ENCODE measurements at regions not wholly inside any gene's neighbourhood (a gene's known extent, or its start where the extent isn't known, plus 50 kb on each side); places are given as distances from the start of the nearest gene placed in this dataset.

DNA sequence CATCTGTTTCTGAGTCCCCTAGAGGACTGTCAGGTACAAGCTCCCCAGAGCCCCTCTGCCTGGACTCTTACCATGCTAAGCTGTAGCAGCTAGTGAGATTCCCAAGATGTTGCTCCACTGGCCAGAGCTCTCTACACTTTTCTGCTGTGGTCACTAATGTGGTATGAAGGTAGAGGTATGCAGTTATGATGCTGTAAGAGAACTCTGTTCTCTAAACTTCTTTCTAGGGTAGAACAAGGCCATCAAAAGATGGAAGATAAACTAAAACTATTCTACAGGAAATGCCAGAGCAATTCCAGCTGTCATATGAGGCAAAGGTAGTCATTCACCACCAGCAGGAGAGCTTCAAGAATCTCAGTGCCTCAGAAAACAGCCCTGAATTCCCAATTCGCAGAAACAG, 517.4 kb upstream of the ARRDC4 start:
- no peak for DNase-seq (ENCODE audit: low spot score in 2 of 2)
- WGBS, 2 donors: 63 to 70% methylated on average over 1 of the region's 1 CpG
- H3K9me3 ChIP-seq: peaks cover 0 to 2% (median 0%) of the 10 kb centered on the region in 4 donors
- no peaks in the 10 kb centered on the region for H3K27me3 ChIP-seq
- H3K36me3 ChIP-seq: no peaks in the 10 kb centered on the region
- no peak overlapping the region for H3K4me3 ChIP-seq
- no peaks in the 10 kb centered on the region for H3K4me1 ChIP-seq
- H3K27ac ChIP-seq: no peak overlapping the region
- TF ChIP-seq EP300 (IDR thresholded peaks at IDR 0.05): no peak
- no peak for TF ChIP-seq CTCF (IDR thresholded peaks at IDR 0.05)
- no peak for TF ChIP-seq POLR2A (IDR thresholded peaks at IDR 0.05)

DNA sequence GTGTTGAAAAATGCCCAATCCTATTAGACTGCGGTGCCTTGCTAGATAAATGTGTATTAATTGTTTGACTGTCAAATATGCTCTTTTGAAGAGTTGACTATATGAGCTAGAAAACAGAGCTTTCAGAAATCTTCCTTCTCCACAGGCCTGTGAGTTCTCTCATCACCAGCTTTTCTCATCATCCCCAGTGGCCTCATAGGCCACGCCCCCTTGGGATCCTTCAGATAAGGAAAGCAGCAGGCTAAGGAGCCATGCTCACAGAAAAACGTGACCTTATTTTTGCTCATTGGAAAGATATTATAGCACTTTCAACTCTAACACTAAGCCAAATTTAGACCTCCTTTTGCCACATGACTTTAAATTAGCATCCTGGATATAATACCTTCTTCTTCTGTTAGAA, 514.4 kb upstream of the ARRDC4 start:
- Histone ChIP-seq H3K9me3 (peaks cover 0 to 11% (median 0%) of the 10 kb centered on the region in 4 donors), H3K27me3 (no peaks in the 10 kb centered on the region), H3K4me1 (no peaks in the 10 kb centered on the region), H3K4me3 (no peak overlapping the region), H3K27ac (no peak overlapping the region), H3K36me3 (no peaks in the 10 kb centered on the region)
- no peak for DNase-seq (ENCODE audit: low spot score in 2 of 2)
- 77 to 80% methylated on average over 3 of the region's 3 CpGs for WGBS, 2 donors
- no peak for TF ChIP-seq EP300 (IDR thresholded peaks at IDR 0.05)
- no peak for TF ChIP-seq POLR2A (IDR thresholded peaks at IDR 0.05)
- TF ChIP-seq CTCF (IDR thresholded peaks at IDR 0.05): no peak

GRCh38 chr15:97456521-97457202, 503.8 kb upstream of the ARRDC4 start:
- DNase-seq (ENCODE audit: low spot score in 2 of 2): no peak
- Histone ChIP-seq H3K36me3 (no peaks in the 10 kb centered on the region), H3K9me3 (no peaks in the 10 kb centered on the region), H3K4me1 (peaks cover 0 to 4% (median 0%) of the 10 kb centered on the region in 4 donors), H3K27me3 (no peaks in the 10 kb centered on the region), H3K4me3 (no peak overlapping the region), H3K27ac (no peak overlapping the region)
- 50 to 54% methylated on average over 7 of the region's 7 CpGs for WGBS, 2 donors
- no peak for TF ChIP-seq CTCF (IDR thresholded peaks at IDR 0.05)
- TF ChIP-seq POLR2A (IDR thresholded peaks at IDR 0.05): no peak
- TF ChIP-seq EP300 (IDR thresholded peaks at IDR 0.05): no peak

GRCh38 chr15:97457203-97457847, 503.2 kb upstream of the ARRDC4 start:
- 82 to 87% methylated on average over 3 of the region's 3 CpGs for WGBS, 2 donors
- DNase-seq (ENCODE audit: low spot score in 2 of 2): no peak
- no peaks in the 10 kb centered on the region for H3K27me3 ChIP-seq

GRCh38 chr15:97459771-97460170, 500.7 kb upstream of the ARRDC4 start:
- whole genome bisulfite sequencing, 2 donors: 56 to 71% methylated on average over 1 of the region's 1 CpG
- H3K9me3 ChIP-seq: no peaks in the 10 kb centered on the region
- TF ChIP-seq EP300 (IDR thresholded peaks at IDR 0.05) (no peak), CTCF (IDR thresholded peaks at IDR 0.05) (no peak), POLR2A (IDR thresholded peaks at IDR 0.05) (no peak)
- no peak for DNase-seq (ENCODE audit: low spot score in 2 of 2)
- no peak overlapping the region for H3K27ac ChIP-seq
- H3K4me1 ChIP-seq: peaks cover 0 to 10% (median 0%) of the 10 kb centered on the region in 4 donors
- no peak overlapping the region for H3K4me3 ChIP-seq
- H3K27me3 ChIP-seq: no peaks in the 10 kb centered on the region
- H3K36me3 ChIP-seq: no peaks in the 10 kb centered on the region

More at GRCh38 chr15:97457203-97457847, 503.2 kb upstream of the ARRDC4 start:
- no peaks in the 10 kb centered on the region for H3K9me3 ChIP-seq
- H3K27ac ChIP-seq: no peak overlapping the region
- TF ChIP-seq POLR2A (IDR thresholded peaks at IDR 0.05) (no peak), EP300 (IDR thresholded peaks at IDR 0.05) (no peak)
- peaks cover 0 to 10% (median 0%) of the 10 kb centered on the region in 4 donors for H3K4me1 ChIP-seq
- no peaks in the 10 kb centered on the region for H3K36me3 ChIP-seq
- H3K4me3 ChIP-seq: no peak overlapping the region

Measured in tibial nerve (tissue), 4 donors.